Stomach (tissue), 4 donors: ENCODE measurements at regions not wholly inside any gene's neighbourhood (a gene's known extent, or its start where the extent isn't known, plus 50 kb on each side); places are given as distances from the start of the nearest gene placed in this dataset.

ENCODE experiments used
- EP300 ChIP-seq: sonication (generic); formaldehyde crosslinking; IDR thresholded peaks from one replicate; pipeline ENCODE4 v1.6.1; 2017; ENCODE audit warnings: antibody characterized with exemption
- POLR2A ChIP-seq, 4 donors: fragments of 450-650 bp; IDR thresholded peaks; one replicate each; pipeline ENCODE4 v1.6.1; 2016; ENCODE audit warnings: antibody characterized with exemption in 4 of 4, control low read depth in 2 of 4, mild to moderate bottlenecking in 1 of 4, moderate library complexity in 1 of 4
- POLR2AphosphoS5 ChIP-seq, 3 donors: sonication (generic); formaldehyde crosslinking; IDR thresholded peaks; one replicate each; pipeline ENCODE4 v1.6.1; 2016; ENCODE audit warnings: antibody characterized with exemption in 3 of 3
- TF ChIP-seq, protein P1 (sequence below), 7 experiments: fragments of 450-650 bp in 4 of 7; fragments of 200-600 bp in 3 of 7; sonication (generic) in 3 of 7; IDR thresholded peaks; one replicate each; pipeline ENCODE4 v1.5.1; 2016 to 2019; ENCODE audit warnings: antibody characterized with exemption in 7 of 7, control low read depth in 2 of 7, mild to moderate bottlenecking in 1 of 7

DNA sequence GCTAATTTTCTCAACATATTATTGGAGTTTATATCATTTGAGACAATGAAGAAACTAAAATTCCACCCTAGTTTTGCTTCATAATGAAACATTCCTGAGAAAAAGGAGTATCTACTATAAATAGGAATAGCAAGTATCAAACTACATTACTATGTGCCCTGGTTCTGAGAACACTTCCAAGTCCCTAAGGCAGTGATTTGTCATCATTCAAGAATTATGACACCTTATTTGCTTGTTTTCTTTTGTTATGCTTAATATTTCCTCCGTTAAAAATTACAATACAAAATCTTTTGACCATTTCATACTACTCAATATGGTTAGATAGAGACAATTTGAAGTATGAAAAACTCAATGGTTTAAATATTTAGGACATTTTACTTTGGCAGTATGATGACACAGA, 707.8 kb upstream of the GOLIM4 start:
- TF ChIP-seq, protein P1, sequence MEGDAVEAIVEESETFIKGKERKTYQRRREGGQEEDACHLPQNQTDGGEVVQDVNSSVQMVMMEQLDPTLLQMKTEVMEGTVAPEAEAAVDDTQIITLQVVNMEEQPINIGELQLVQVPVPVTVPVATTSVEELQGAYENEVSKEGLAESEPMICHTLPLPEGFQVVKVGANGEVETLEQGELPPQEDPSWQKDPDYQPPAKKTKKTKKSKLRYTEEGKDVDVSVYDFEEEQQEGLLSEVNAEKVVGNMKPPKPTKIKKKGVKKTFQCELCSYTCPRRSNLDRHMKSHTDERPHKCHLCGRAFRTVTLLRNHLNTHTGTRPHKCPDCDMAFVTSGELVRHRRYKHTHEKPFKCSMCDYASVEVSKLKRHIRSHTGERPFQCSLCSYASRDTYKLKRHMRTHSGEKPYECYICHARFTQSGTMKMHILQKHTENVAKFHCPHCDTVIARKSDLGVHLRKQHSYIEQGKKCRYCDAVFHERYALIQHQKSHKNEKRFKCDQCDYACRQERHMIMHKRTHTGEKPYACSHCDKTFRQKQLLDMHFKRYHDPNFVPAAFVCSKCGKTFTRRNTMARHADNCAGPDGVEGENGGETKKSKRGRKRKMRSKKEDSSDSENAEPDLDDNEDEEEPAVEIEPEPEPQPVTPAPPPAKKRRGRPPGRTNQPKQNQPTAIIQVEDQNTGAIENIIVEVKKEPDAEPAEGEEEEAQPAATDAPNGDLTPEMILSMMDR (IDR thresholded peaks at IDR 0.05), result no peak
- TF ChIP-seq POLR2AphosphoS5 (IDR thresholded peaks at IDR 0.05) (no peak), POLR2A (IDR thresholded peaks at IDR 0.05) (no peak), EP300 (no peak)
